HG02623 (cell line): ENCODE measurements at regions not wholly inside any gene's neighbourhood (a gene's known extent, or its start where the extent isn't known, plus 50 kb on each side); places are given as distances from the start of the nearest gene placed in this dataset.

Experiments
- ATAC-seq: cut with Tn5 transposase; IDR thresholded peaks from one replicate; pipeline ENCODE4 v1.9.1; 2021; ENCODE audit warnings: moderate library complexity; ENCODE audit not compliant: unreplicated experiment

DNA sequence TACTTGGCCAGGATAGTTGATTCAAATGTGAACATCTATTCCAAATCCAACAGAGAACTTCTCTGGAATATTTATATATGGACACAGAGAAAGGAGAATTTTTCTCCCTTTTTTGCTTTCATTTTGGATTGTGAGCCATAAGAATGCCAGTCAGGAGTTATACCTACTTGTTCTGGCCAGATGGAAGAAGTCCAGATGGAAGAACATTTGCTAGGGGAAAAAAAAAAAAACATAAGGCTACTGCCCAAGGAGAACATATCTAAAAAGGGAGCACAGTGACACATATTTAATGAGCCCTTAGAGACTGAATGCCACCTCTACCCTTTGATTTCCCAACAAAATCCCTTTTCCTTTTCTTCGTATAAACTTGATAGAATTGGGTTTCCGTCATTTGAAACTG lies 61.7 kb upstream of the PPP2R2B start:
- ATAC-seq, result no peak

DNA sequence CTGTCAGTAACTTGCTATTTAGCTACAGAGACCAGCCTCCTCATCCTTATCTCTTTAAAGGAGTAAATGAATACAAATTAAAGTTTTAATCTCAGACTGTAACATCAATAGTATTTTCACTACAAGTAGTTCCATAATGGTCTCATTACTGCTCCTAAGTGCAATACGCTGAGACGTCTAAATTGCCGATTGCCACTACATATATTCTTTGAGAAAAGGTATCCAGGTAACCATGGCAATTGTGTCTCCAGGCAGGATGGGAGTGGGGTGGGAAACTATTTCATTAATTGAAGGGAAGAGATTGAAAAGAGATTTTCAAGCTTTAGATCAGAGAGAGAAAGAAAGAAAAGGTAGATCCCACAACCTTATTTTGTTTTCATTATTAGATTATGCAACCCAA lies 65.5 kb upstream of the PPP2R2B start:
- ATAC-seq, result no peak

DNA sequence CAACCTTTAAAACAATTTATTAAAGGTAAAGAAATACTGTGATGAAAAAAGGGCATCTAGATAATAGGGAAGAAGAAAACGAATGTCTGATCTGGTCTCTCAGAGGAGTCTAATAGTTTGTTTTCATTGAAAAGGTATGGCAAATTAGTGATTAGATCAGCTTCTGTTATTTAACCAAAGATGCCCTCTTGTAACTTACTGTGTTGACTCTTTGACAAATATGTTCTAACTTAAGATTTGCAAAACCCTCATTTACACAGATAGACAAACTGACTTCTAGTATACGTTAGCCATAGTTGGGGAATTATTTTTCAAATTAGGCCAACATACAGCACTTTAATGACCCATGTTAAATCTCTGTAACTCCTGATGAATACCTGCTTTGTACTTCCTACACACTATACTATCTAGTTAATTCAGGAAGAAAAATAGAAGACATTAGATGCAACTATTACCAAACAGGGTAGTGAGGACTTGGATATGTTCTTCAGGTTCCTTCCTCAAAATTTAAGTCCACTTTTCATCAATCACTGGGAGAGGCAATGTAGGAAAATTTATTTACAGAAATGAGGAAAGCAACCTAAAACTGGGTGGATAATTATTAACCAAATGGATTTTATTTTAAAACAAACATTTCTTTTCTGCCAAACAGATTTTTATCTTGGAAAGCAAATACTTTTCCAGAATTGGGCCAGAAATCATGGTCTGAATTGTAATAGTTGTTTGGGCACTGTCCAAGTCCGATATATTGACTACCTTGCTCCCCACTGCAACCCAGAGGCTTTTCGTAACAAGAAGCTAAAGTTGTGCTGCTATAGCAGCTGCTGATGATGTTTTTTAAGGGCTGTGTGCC lies 66.4 kb upstream of the PPP2R2B start:
- ATAC-seq, result no peak

DNA sequence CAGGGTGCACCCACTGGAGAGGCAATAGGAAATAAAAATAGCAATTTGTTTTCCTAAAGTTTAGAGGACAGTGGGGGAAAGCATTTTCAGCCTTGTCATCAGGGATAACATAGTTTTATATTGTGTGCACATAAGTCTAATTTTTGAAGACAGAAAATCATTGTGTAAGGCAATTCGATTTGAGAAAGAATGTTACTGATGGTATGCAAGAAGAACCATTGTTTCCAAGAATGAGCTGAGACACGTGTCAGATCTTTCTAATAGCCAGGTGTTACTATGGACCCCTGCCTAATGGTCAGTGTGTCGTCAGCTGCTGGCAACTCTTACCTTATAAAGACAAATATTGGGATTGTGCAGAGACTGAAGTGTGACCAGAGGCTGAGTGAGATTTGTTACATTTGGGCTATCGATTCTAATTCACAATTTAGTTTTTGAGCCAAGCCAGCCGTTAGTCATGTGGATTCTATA lies 67.1 kb upstream of the PPP2R2B start:
- no peak for ATAC-seq

DNA sequence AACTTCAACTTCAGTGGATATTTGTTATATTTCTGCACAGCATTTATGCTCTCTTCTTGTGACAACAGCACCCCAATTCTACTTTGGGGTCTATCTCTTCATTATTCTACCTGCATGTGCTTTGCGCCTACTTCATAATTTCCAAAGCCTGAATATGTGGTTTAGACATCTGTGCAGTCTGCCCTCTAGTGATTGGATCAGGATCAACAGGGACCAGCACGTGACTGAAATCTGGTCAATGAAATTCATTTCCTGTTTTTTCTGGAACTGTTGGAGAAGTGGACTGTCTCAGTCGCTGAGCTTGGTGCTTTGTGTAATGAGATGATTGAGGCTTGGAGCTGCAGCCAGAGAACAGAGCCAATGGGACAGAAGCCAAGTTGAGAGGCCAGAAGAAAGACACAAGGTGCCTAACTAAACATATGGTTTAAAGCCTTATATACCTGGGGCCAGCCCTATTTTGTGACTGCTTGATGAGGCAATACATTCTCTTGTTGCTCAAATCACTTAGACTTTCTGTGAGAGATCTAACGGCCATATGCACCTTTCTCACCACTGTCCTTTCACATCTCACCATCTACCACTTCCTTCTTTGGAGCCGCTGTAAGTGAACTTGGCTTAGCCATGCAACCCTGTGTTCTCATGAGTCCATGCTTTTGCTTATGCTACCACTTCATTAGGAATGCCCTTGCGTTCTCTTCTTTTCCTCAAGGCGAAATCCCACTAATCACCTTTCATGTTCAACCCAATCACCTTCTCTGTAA lies 68.8 kb upstream of the PPP2R2B start:
- no peak for ATAC-seq

DNA sequence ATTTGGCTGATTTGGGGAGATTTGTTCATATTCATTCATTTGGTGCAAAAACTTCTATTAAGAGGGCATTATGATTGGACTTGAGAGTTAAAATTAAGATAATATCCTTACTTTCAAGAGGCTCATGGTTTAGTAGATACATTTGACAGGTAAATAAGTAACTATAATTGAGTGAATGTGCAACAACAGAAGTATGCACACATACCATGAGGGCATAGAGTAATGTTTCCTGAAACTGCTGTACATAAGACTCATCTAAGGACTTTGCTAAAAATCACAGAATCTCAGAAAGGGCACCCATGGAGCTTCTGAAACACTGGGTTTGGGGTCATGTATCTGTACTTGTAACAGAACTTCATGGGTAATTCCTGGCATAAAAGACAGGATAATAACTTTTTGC lies 70.1 kb upstream of the PPP2R2B start:
- ATAC-seq, result no peak

DNA sequence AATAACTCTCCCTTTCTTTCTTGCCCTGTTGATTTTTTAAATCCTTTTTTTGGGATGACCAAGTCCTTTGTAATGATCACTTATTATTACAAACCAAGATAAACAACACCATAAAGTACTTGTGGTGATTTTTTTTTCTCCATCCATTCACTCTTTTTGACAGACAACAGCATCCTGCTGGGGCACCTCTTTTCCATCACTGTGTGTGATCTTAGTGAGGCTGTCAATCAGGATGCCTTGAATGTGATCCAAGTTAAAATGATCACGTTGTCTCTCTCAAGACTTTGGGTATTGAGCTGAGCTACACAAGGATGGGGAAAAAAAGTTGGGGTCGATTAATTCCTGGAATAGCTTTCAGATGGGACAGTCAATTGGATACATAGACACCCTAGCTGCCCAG lies 73.6 kb upstream of the PPP2R2B start:
- ATAC-seq, result no peak

DNA sequence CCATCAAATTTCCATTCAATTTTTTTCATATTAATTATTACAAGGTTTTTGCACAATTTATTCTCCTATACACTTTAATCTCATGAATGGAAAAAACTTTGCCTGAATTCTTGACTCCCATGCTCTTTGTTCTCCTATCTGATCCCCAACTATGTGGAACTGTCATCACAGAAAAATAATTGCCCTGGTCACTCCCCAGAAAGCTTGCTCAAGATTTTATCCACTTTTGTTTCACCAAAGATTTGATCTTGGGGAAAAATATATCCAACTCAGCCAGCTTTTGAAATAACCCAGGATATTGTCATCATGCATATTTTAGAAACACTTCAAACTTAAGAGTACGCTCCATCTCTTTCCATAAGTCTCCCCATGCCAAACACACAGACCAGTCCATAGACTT lies 77.7 kb upstream of the PPP2R2B start:
- ATAC-seq, result no peak

DNA sequence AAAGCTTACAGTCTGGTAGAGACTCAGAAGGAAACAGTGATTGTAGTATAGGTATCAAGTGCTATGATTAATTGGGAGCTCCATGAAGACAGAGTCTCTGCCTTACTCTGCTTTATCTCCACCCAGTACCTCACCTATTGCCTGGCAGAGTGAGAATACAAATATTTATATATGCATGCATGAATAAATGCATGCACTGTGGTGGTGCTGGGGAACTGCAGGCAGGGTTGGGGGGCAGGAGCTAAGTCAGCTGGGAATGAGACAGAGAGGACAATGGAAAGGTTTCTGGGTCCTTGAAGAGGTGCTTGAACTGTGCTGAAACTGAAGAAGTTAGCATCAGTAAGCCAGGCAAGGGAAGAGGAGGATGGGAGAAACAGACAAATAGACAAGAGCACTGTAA lies 80.8 kb upstream of the PPP2R2B start:
- ATAC-seq, result no peak

DNA sequence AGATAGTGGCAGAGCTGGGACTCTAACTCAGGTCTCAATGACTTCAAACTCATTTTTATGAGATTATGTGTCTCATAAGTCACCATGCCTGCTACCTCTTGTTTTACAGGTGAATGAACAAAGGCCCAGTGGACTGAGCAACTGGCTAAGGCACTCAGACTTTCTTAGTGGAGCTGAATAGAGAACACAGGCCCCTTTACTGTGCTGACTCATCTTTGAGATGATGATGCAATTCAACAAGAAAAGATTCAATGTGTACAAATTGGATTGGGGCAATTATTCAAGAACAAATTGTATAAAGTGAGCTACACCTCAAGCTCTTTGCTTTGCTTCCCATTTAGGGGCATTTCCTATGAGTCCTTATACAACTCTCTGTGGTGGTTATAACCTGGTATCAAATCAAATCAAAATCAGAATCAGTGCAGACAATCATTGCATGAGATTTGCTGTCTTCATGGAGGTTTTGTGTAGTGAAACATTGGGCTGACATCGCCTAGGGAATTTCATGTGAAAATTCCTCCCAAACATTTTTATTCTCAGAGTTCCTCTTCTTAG lies 84.3 kb upstream of the PPP2R2B start:
- no peak for ATAC-seq

DNA sequence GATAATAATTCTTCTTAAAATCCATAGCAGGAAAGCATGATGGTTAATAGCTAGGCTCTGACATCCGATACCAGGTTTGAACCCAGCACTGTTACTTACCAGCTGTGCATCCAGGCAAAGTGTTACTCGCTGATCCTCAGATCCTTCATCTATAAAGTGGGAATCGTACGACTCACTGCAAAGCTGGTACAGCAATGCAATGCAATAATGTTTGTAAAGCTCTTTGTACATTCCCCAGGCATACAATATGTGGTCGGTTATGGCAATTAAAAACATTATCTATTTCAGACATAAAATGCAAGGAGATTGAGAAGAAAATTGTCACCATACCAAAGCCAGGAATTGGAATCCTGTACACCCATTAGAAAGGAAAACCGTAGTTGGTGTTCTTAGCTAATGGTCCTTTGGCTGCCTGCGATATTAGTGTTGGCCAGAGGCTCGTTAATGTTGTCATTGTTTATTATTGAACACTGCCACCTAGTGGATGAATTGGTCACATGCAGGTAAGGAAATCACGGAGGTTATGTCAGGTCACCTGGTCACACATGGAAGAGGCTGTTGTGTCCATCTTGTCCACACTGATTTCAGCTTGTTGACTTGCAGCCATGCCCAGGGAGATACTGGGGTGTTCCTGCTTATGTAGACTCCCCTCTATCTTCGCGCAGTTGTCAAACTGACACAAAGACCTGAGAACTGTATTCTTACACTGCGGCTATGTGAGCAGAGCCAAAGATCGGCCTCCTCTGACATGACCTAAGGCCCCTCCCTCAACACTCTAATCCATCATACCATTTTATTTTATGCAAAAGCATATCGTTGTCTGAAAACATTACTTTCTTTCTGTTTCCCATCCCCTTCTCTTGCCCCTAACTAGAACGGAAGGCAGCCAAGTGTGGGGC lies 87.5 kb upstream of the PPP2R2B start:
- peak; percentile 96 for ATAC-seq

DNA sequence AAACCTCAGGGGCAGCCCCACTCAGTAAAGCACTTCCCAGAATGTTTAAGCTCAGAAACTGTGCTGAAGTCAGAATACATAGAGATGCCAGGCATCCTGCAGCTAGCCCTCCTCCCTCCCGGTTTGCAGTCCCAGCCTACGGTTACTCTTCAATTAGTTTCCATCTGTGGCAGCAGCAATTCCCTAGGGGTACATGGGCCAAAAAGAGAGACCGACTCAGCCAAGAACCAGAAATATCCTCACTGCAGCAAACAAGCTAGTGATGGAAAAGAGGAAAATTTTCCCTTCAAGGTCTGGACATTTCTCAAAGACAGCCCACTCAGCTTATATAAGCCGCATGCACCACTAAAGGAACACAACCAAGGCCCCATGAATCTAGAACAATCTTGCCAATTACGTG lies 89.1 kb upstream of the PPP2R2B start:
- ATAC-seq, result no peak

DNA sequence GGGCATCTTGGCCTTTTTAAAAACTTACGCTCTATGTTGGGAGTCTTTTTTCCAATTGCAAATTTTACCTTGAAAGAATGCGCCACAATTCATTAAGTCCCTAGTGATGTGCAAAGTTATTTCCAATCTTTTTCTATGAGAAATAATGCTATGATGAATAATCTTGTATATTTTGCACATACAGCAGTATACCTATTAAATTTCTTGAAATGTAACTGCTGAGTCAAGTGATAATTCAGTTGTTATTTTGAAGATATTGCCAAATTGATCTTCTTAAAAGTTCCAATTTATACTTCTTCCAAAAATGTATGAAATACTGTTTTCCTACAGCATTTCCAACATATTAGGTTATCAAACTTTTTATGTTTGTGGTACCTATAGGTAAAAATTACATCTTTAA lies 92.8 kb upstream of the PPP2R2B start:
- ATAC-seq, result no peak

DNA sequence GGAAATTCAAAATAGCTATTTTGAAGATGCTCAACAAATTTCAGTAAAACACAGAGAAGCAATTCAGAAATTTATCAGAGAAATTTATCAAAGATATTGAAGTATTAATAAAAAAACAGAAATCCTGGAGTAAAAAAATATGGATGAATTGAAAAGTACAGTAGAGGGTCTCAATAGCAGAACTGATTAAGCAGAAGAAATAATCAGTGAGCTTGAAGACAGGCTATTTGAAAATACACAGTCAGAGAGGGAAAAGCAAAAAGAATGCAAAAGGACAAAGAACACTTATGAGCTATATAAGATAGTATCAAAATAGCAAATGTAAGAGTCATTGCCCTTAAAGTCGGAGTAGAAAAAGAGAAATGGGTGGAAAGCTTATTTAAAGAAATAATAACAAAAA lies 107.9 kb upstream of the PPP2R2B start:
- ATAC-seq, result no peak

DNA sequence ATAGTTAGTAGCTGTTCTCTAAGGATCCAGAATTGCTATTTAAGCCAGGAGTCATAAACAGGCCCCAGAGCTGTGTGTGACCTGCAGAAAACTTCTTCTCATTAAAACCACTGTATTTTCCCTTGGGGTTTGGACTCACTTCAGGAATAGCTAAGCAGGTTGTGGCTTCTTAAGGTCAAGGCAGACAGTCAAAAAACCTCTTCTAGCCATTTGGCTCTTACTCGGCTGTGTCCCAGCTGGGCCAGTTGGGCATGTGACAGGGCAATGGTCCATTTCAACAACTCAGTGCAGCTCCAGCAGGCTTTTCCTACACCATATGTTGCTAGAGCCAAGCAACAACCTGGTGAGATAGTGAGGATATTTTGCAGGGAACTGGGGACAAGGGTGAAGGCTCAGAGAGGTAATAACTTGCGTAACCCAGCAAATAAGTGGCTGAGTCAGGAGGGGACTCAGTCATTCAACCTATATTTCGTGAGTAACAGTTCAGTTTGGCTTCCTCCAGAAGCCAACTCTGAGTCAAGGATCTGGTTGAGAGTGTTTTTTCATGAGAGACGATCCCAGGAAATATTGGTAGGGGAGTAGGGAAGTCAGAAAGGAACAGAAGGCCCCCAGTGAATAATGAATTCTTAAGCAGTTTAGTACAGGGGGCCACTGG lies 115.4 kb upstream of the PPP2R2B start:
- no peak for ATAC-seq

DNA sequence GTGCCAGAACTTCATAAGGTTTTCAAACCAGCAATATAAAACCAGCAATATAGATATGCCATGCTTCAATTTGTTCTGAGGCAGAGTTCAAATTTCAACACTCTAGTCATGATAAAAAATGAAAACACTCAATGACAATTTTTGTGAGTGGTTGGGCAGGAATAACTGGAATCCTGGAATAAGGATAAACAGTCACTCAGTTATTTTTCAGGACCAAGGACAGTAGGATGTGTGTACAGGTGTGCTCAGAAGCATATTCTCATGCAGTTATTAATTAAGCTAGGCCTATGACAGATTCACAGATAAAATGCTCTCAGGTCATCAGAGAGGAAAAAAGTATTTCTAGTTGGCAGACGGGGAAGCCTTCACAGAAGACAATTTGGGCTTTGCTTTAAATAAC lies 117.3 kb upstream of the PPP2R2B start:
- no peak for ATAC-seq

DNA sequence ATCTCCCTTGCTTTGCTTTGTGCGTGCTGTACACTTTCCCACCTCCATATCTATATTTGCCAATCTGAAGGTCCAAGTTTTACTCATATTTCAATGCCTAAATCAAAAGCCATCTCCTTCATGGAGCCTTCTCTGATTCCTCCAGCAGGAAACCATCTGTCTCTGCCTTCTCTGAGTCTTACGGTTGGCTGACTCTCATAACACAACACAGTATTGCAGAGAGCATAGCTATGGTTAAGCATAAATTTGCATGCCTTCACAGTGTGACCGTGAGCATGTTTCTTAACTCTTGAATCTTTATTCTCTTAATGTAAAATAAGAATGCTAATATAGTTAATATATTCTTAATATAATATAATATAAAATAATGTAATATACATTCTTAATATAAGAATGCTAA lies 136.8 kb upstream of the PPP2R2B start:
- no peak for ATAC-seq

DNA sequence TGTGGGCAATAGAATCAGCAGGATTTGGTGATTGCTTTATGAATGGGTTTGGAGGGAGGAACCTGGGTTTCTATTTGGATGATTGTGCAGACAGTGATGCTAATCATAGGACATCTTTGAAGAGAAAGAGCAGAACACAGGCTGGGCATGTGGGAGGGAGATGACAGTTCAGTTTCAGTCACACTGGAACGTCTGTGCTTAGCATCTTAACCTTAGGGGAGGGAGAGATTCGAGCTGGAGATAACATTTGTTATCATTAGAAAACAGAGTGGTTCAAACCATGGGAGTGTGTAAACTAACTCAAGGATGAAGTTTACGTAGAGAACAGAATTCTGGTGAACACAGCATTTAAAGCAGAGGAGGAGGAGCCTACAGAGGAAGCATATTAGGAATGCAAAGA lies 138.6 kb upstream of the PPP2R2B start:
- no peak for ATAC-seq

DNA sequence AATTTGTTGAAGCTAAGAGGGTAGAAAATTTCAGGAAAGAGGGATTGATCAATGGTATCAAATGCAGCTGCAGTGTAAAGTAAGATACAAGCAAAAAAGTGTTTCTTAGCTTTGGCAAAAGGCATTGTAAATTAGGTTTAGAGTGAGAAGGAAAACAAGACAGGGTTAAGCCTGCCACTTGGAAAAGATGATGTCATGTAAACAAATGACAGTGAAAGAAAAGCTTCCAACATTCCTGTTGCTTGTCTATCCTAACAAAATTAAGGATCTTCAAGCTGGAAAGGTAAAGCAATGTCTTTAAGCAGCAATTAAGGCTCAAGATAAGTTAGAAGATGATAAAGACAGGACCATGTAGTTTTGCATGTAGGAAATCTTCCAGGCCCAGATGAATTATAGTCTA lies 139.1 kb upstream of the PPP2R2B start:
- no peak for ATAC-seq

DNA sequence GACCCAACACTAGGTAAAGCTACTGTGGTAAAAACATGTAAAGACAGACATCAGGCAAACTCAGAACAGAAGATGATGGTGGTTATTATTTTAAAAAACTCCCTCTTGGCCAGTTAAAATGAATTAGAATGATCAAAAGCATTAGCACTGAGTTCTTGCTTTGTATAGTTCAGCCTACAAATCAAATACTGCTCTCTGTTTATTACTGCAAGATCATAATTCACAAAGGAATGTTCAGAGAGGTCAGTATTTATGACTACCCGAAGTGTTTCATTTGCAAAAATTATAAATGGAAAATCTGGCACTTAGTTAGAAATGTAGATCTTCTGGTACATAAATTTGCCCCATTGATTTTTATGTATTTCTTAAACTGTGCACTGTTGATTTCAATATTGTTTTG lies 140.3 kb upstream of the PPP2R2B start:
- ATAC-seq, result no peak
